ENCODE measurements at regions not wholly inside any gene's neighbourhood (a gene's known extent, or its start where the extent isn't known, plus 50 kb on each side); places are given as distances from the start of the nearest gene placed in this dataset.

DNA sequence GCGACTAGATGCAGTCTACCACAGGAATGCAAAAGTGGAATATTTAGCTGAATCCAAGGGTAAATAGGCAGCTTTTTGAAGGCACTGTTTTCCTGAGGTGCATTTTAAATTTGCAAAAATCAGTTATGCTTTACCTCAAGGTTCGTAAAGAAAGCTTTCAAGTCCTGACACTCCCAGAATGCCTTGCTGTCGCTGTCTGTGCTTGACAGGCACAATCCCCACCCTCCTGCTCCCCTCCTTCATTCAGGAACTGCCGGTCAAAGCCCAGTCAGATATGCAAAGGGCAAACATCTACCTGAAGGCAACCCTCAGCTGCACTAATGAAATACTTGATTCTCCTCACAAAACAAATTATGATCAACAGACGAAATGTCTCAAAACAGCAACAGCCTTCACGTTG is 97.4 kb upstream of the DDX18 start:
- Histone ChIP-seq H2BK120ac (replicated peaks; ENCODE audit: low read depth, low read length) (no peak overlapping the region), H4K20me1 (replicated peaks in 1 of 2; ENCODE audit: control insufficient read depth in 1 of 2, insufficient read depth in 2 of 2, low read length in 2 of 2) (no peaks in the 10 kb centered on the region), H3K4me3 (ENCODE audit: extremely low read depth in 1 of 4, insufficient read depth in 2 of 4, low read depth in 3 of 4, low read length in 4 of 4) (no peak overlapping the region), H3K23ac (ENCODE audit: insufficient read length) (no peak overlapping the region), H3K9ac (replicated peaks in 1 of 4; ENCODE audit: extremely low read depth in 1 of 4, low read depth in 3 of 4, low read length in 3 of 4) (no peak overlapping the region), H3K56ac (replicated peaks; ENCODE audit: insufficient read length, low read depth, low read length) (no peak overlapping the region), H3K36me3 (ENCODE audit: control insufficient read depth in 2 of 4, insufficient read depth in 4 of 4, low read length in 3 of 4) (no peaks in the 10 kb centered on the region), H4K5ac (ENCODE audit: insufficient read length, low read depth, low read length) (no peak overlapping the region), H2BK20ac (ENCODE audit: low read length) (no peak overlapping the region), H4K8ac (ENCODE audit: extremely low read depth, insufficient read depth, low read length) (no peak overlapping the region), H3K79me2 (ENCODE audit: control insufficient read depth in 1 of 2, insufficient read depth in 2 of 2, low read length in 2 of 2) (no peaks in the 10 kb centered on the region), H2BK15ac (ENCODE audit: low read length) (no peak overlapping the region), H4K91ac (replicated peaks; ENCODE audit: insufficient read length, low read length) (no peak overlapping the region), H3K27ac (ENCODE audit: low read depth, low read length) (no peak overlapping the region), H2AFZ (ENCODE audit: low read length) (no peak overlapping the region; the same call in 1 of the 2 replicates), H3K18ac (ENCODE audit: extremely low read depth, low read length) (no peak overlapping the region), H3K79me1 (ENCODE audit: low read depth, low read length) (no peaks in the 10 kb centered on the region), H2BK12ac (ENCODE audit: low read depth, low read length) (no peak overlapping the region), H3K4me2 (ENCODE audit: insufficient read depth in 1 of 2, low read depth in 2 of 2, low read length in 2 of 2) (no peak overlapping the region), H3K4ac (replicated peaks; ENCODE audit: insufficient read length, low read depth, low read length) (no peak overlapping the region), H3K14ac (ENCODE audit: insufficient read length) (no peak overlapping the region), H3K9me3 (ENCODE audit: insufficient read depth in 2 of 2, low read depth in 1 of 2, low read length in 1 of 2) (no peaks in the 10 kb centered on the region), H3K4me1 (replicated peaks in 1 of 4; ENCODE audit: control insufficient read depth in 3 of 4, insufficient read depth in 4 of 4, low read length in 3 of 4) (no peaks in the 10 kb centered on the region), H3K27me3 (replicated peaks in 1 of 4; ENCODE audit: control insufficient read depth in 3 of 4, extremely low read depth in 1 of 4, insufficient read depth in 3 of 4, low read length in 3 of 4) (no peaks in the 10 kb centered on the region), H3K23me2 (ENCODE audit: low read depth, low read length) (no peaks in the 10 kb centered on the region; the same call in 1 of the 2 replicates), H2AK5ac (ENCODE audit: low read depth, low read length) (no peak overlapping the region), H2BK5ac (ENCODE audit: low read depth, low read length) (no peak overlapping the region)
- CTCF ChIA-PET (ENCODE audit: partially characterized antibody): no interaction called here
- FAIRE-seq: no peak
- no peak for DNase-seq (ENCODE audit: low read depth in 1 of 2, low spot score in 2 of 2)
- WGBS, 2 experiments (ENCODE audit: extremely low coverage in 1 of 2, insufficient coverage in 1 of 2, insufficient read length in 1 of 2, insufficient replicate concordance in 2 of 2, low coverage in 1 of 2, low lambda C conversion rate in 2 of 2, missing lambda C conversion rate in 1 of 2): 83% methylated on average over 6 of the region's 6 CpGs; no CpG with 5 or more reads in 1 of the 2 experiments
- POLR2A ChIA-PET (ENCODE audit: partially characterized antibody): no interaction called here
- TF ChIP-seq HDAC2 (IDR thresholded peaks at IDR 0.05; ENCODE audit: borderline replicate concordance in 1 of 2, low read depth in 2 of 2, low read length in 2 of 2) (no peak), RFX5 (IDR thresholded peaks at IDR 0.05; ENCODE audit: borderline replicate concordance, low read depth, low read length) (no peak), ATF2 (IDR thresholded peaks at IDR 0.05; ENCODE audit: low read length) (no peak), CEBPB (IDR thresholded peaks at IDR 0.05; ENCODE audit: low read depth, low read length) (no peak), SIX5 (IDR thresholded peaks at IDR 0.05; ENCODE audit: low read depth, low read length) (no peak), CBX8 (IDR thresholded peaks at IDR 0.05; ENCODE audit: borderline replicate concordance, low read depth, low read length) (no peak), EP300 (IDR thresholded peaks at IDR 0.05; ENCODE audit: borderline replicate concordance in 1 of 2, low read depth in 2 of 2, low read length in 2 of 2) (no peak), NANOG (IDR thresholded peaks at IDR 0.05; ENCODE audit: insufficient read depth, low read depth, low read length, poor library complexity, severe bottlenecking) (no peak), HDAC6 (IDR thresholded peaks at IDR 0.05; ENCODE audit: low read depth, low read length) (no peak), BCL11A (IDR thresholded peaks at IDR 0.05; ENCODE audit: low read depth in 2 of 2, low read length in 2 of 2) (no peak), NRF1 (IDR thresholded peaks at IDR 0.05; ENCODE audit: low read depth, low read length) (no peak), E2F6 (IDR thresholded peaks at IDR 0.05) (no peak)
